HG03571 (cell line): ENCODE measurements at regions not wholly inside any gene's neighbourhood (a gene's known extent, or its start where the extent isn't known, plus 50 kb on each side); places are given as distances from the start of the nearest gene placed in this dataset.
"Not testable (repeated sequence)": the region's sequence is repeated elsewhere in the genome, so short reads cannot be mapped to it uniquely, and the experiment has no call there.

ENCODE experiments used
- ATAC-seq: cut with Tn5 transposase; IDR thresholded peaks from one replicate; pipeline ENCODE4 v1.9.1; 2021; ENCODE audit not compliant: unreplicated experiment

GRCh38 chr2:43074592-43075053 lies 151.8 kb downstream of the ZFP36L2 start:
- ATAC-seq: no peak

GRCh38 chr2:43074052-43074451 lies 152.4 kb downstream of the ZFP36L2 start:
- no peak for ATAC-seq

- ATAC-seq: no peak
Observed at GRCh38 chr2:43073401-43073825, 153.0 kb downstream of the ZFP36L2 start.

- ATAC-seq: no peak
Observed at GRCh38 chr2:43071599-43072550, 154.5 kb downstream of the ZFP36L2 start.

GRCh38 chr2:43070676-43071502 lies 155.5 kb downstream of the ZFP36L2 start:
- ATAC-seq: no peak

GRCh38 chr2:43070030-43070429 lies 156.4 kb downstream of the ZFP36L2 start:
- no peak for ATAC-seq

- no peak for ATAC-seq
Observed at GRCh38 chr2:43068631-43069517, 157.5 kb downstream of the ZFP36L2 start.

GRCh38 chr2:43068041-43068533 lies 158.3 kb downstream of the ZFP36L2 start:
- ATAC-seq: no peak

GRCh38 chr2:43067254-43068040 lies 159.0 kb downstream of the ZFP36L2 start:
- ATAC-seq: no peak

GRCh38 chr2:43066541-43067253 lies 159.7 kb downstream of the ZFP36L2 start:
- ATAC-seq: not testable (repeated sequence)

GRCh38 chr2:43065871-43066270 lies 160.5 kb downstream of the ZFP36L2 start:
- ATAC-seq: no peak

GRCh38 chr2:43065036-43065435 lies 161.4 kb downstream of the ZFP36L2 start:
- ATAC-seq: no peak

- not testable (repeated sequence) for ATAC-seq
Observed at GRCh38 chr2:43063096-43063495, 163.3 kb downstream of the ZFP36L2 start.

- no peak for ATAC-seq
Observed at GRCh38 chr2:43062058-43062457, 164.3 kb downstream of the ZFP36L2 start.

- no peak for ATAC-seq
Observed at GRCh38 chr2:43060390-43061016, 165.9 kb downstream of the ZFP36L2 start.

- peak; percentile 73 for ATAC-seq
Observed at GRCh38 chr2:43059183-43059897, 167.1 kb downstream of the ZFP36L2 start.

- ATAC-seq: no peak
Observed at GRCh38 chr2:43058726-43059110, 167.7 kb downstream of the ZFP36L2 start.
